ENCODE measurements at regions not wholly inside any gene's neighbourhood (a gene's known extent, or its start where the extent isn't known, plus 50 kb on each side); places are given as distances from the start of the nearest gene placed in this dataset.
"Not testable (repeated sequence)": the region's sequence is repeated elsewhere in the genome, so short reads cannot be mapped to it uniquely, and the experiment has no call there.

- in situ Hi-C loops (cut with HindIII; ENCODE audit: low sequenced_read_pairs): no loop called here
These were observed 155.5 kb upstream of the POT1 start for GRCh38 chr7:125085084-125085483.

DNA sequence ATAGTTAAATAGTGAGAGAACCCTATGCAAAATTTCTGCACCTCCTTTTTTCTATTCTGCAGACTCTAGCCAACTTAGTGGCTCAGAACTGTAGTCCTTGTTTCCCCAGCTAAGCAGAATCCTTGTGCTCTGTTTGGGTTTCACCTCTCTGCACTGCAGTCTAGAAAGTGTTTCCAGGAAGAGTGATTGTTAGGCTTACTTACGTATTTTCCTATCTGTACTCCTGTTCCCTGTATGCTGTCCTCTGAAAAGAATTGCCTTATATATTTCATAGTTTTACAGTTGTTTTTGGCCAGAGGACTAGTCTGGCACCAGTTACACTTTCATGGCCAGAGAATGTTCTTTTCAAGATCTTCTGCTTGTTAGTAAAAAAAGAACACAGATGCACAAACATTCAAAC is 154.6 kb upstream of the POT1 start:
- in situ Hi-C loops (cut with HindIII; ENCODE audit: low sequenced_read_pairs): no loop called here

GRCh38 chr7:125074141-125074540 is 144.5 kb upstream of the POT1 start:
- in situ Hi-C loops (cut with HindIII; ENCODE audit: low sequenced_read_pairs): no loop called here

DNA sequence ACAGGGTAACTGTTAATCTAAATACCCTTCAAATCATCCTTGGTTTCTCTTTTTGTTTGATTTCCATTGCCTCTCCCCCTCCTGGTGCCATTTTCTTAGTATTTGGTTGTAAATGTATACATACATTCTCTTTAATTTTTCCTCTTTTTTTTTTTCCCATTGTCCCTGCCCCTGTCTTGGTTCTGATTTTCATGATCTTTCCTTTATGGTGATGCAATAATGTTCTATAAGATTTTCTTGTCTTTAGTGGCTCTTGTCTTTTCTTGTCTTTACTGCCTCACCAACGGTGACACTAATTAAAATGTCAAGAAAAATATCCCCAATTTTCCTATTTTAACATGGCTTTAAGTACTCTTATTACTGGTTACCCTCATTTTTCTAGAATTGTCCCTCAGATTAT is 135.9 kb upstream of the POT1 start:
- in situ Hi-C loops (cut with HindIII; ENCODE audit: low sequenced_read_pairs): no loop called here

- in situ Hi-C loops (cut with HindIII; ENCODE audit: low sequenced_read_pairs): no loop called here
These were observed 135.4 kb upstream of the POT1 start for GRCh38 chr7:125065001-125065400.

DNA sequence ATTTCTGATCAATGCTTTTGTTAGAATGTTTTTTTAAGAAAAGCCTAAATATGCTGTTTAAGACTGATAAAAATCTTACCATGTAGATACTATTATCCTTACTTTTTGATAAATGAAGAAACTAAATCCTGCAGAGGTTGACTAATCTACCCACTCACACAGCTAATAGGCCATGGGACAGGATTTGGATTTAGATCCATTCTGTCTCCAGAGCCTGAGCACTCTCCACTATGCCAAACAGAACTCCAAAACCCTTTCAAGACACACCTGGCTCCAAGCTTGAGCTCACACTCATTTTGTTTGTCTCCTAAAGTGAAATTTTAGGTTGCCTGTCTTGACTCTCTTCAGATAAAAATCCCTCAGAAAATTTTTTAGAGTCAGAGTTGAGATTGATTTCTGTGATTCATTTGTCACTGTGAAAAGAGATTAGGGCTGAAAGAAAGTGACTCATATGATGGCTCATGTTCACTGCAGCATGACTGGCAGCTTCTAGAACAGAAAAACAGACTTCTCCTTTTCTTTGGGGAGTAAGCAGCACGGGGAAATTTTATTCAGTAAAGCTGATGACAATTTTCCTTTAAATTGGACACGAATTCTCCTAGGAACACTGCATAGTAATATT is 132.3 kb upstream of the POT1 start:
- in situ Hi-C loops (cut with HindIII; ENCODE audit: low sequenced_read_pairs): no loop called here

DNA sequence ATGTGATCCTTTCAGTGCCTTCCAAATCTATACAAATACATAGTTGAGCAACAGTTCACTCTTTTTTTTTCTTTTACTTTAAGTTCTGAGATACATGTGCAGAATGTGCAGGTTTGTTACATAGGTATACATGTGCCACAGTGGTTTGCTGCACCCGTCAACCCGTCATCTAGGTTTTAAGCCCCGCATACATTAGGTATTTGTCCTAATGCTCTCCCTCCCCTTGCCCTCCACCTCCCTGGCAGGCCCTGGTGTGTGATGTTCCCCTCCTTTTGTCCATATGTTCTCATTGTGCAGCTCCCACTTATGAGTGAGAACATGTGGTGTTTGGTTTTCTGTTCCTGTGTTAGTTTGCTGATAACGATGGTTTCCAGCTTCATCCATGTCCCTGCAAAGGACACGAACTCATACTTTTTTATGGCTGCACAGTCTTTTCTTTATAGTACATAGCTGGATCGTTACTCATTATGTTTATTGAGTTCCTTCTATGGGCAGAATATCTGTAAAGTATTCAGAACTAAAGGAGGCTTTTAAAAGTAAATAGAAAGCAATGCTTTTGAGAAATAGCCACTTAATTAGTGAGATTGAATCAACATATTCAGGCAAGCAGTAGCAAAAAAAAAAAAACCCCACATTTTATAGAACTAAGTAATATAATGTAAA is 131.6 kb upstream of the POT1 start:
- in situ Hi-C loops (cut with HindIII; ENCODE audit: low sequenced_read_pairs): not testable (repeated sequence)

DNA sequence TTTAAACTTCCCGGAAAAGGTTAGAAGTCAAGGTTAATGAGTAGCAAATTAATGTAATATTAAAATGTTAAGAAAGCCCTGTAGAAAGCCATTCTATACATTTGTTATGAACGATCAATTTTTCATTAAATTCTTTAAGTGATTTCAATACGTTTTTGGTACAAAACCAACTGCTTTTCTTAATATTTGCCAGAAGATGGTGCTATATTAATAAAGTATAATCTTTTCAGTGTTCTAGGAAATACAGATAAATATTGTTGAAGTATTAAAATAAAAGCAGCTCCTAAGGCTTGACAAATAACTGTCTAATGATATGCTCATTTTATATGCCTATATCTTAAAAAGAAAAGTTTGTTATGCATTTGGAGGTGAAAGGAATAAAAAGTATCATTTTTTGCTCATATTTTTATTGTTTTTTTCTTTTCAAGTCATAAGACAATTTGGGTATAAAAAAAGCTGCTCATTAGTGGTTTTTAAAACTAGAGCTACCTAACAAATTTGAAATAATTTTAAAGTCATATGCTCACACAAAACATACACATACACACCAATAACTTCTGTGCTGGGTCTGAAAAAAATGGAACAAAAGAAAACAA is 130.3 kb upstream of the POT1 start:
- in situ Hi-C loops (cut with HindIII; ENCODE audit: low sequenced_read_pairs): no loop called here

GRCh38 chr7:125057963-125058362 is 128.3 kb upstream of the POT1 start:
- in situ Hi-C loops (cut with HindIII; ENCODE audit: low sequenced_read_pairs): no loop called here

- in situ Hi-C loops (cut with HindIII; ENCODE audit: low sequenced_read_pairs): no loop called here
These were observed 125.8 kb upstream of the POT1 start for GRCh38 chr7:125055376-125055775.

- in situ Hi-C loops (cut with HindIII; ENCODE audit: low sequenced_read_pairs): no loop called here
These were observed 117.1 kb upstream of the POT1 start for GRCh38 chr7:125046767-125047166.

DNA sequence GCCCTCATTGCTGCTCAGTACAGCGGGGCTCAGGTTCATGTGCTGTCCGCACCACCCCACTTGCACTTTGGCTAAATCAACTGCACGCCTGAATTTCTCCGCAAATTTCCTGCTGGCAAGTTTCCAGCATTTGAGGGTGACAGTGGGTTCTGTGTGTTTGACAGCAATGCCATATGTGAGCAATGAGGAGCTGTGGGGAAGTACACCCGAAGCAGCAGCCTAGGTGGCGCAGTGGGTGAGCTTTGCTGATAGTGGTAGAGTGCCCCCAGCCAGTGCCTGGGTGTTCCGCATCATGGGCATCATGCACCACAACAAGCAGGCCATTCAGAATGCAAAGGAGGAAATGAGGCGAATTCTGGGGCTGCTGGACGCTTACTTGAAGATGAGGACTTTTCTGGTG is 103.9 kb upstream of the POT1 start:
- in situ Hi-C loops (cut with HindIII; ENCODE audit: low sequenced_read_pairs): no loop called here

GRCh38 chr7:125032943-125033342 is 103.3 kb upstream of the POT1 start:
- in situ Hi-C loops (cut with HindIII; ENCODE audit: low sequenced_read_pairs): no loop called here

GRCh38 chr7:125030756-125031387 is 101.2 kb upstream of the POT1 start:
- in situ Hi-C loops (cut with HindIII; ENCODE audit: low sequenced_read_pairs): no loop called here

DNA sequence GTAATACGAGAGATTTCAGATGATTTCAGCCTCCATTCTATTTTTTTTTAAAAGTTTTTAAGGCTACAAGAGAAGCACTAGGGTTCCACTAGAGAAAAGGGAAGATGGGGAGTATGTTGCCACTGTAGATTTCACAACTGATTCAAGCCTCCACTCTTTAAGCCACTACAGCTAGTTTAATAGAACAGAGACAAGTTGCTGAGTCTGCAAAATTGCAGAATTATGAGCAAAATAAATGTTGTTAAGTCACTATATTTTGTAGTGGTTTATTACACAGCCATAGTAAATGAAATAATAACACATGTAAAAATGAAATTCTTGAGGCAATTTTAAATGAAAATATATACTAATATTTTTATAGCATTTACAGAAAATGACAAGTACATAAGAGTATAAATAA is 96.0 kb upstream of the POT1 start:
- in situ Hi-C loops (cut with HindIII; ENCODE audit: low sequenced_read_pairs): no loop called here

DNA sequence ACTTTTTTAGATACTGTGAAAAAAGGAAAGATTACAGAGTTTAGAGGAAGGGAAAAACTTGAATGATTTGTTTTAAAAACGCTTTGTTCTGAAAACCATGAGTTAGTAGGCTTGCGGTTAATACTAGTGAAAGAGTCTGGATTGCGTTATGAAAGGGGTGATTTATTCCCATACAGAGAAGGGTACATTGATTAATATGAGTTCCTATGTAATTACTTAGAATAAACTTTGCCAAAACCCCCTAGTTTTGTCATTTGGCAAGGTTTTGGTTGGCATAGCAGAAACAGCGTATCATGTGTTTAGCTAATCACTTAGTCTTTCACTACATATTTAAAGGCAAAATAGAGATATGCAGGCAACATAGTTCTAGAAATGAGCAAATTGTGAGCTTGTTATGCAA is 91.2 kb upstream of the POT1 start:
- in situ Hi-C loops (cut with HindIII; ENCODE audit: low sequenced_read_pairs): no loop called here

DNA sequence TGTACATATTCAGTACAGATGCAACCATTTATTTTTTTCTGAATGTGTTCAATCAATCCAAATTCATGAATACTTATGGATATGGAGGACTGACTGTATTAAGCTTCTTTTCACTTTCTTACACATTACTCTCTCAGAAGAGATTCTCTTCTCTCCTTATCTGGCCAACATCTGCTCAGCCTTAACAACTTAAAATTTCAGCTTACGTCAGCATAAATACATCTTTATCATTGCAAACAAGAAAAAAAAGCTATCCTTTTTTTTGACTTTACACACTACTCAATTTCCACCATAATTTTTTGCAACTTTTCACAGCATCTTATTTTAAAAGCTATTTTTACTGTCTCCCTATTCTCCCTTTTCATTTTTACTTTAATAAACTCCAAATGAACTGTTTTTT is 80.9 kb upstream of the POT1 start:
- in situ Hi-C loops (cut with HindIII; ENCODE audit: low sequenced_read_pairs): no loop called here

DNA sequence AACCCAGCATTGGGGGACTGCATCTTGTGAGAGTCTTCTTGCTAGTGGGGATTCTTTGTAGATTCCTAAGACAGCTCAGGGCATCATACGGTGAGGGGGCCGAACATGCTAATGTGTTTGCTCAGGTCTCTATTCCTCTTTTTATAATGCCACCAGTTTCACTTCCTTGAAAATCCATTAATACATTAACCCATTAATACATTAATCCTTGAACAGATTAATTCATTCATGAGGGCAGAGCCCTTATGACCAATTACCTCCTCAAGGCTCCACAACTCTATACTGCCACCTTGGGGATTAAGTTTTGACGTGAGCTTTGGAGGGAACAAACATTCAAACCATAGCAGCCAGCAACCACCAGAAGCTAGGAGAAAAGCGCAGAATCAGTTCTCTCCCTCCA is 67.2 kb upstream of the POT1 start:
- in situ Hi-C loops (cut with HindIII; ENCODE audit: low sequenced_read_pairs): no loop called here

GRCh38 chr7:124992851-124993562 is 63.4 kb upstream of the POT1 start:
- in situ Hi-C loops (cut with HindIII; ENCODE audit: low sequenced_read_pairs): no loop called here

DNA sequence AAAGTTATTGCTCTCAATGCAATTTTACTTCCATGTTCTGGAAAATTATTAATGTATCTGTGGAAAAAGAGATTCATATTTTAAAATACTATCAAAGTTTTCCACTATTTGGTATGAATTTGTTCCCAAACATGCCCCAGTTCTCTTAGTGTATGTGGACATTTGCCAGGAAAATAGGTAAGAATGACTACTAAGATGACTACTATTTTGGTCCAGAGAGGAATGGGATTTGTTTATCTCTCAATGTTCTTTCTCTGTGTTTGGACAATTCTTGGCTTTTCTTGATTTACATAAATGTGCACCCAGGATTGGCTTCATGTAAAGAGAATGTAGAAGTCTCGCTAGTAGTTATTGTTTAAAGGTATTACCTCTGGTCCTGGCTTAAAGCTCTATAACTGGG is 60.3 kb upstream of the POT1 start:
- in situ Hi-C loops (cut with HindIII; ENCODE audit: low sequenced_read_pairs): no loop called here
